CD14-positive monocyte (primary cell): ENCODE measurements at regions not wholly inside any gene's neighbourhood (a gene's known extent, or its start where the extent isn't known, plus 50 kb on each side); places are given as distances from the start of the nearest gene placed in this dataset.

Experiments used
- DNase-seq, 3 donors: peaks; one replicate each; pipeline ENCODE4 v3.0.0-alpha.2; 2011 to 2022
- H2AFZ ChIP-seq: 2 replicates; pipeline ENCODE4 v1.6.0; 2012; ENCODE audit warnings: mild to moderate bottlenecking, low read depth, low read length, inconsistent platforms; ENCODE audit not compliant: insufficient read depth, poor library complexity, severe bottlenecking
- H3K27ac ChIP-seq, 2 donors: 1 replicate in 1 of 2; 2 replicates in 1 of 2; pipeline ENCODE4 v1.5.1; 2012 to 2013; ENCODE audit warnings: low read length in 2 of 2, control low read depth in 1 of 2, inconsistent platforms in 1 of 2, low read depth in 1 of 2, mild to moderate bottlenecking in 1 of 2
- H3K27me3 ChIP-seq, 2 donors: one replicate each; pipeline versions ENCODE4 v1.6.0 to v1.6.1; 2011 to 2013; ENCODE audit warnings: low read length in 2 of 2; ENCODE audit not compliant: control insufficient read depth in 2 of 2, insufficient read depth in 2 of 2
- H3K36me3 ChIP-seq, 2 donors: replicated peaks in 1 of 2; 1 replicate in 1 of 2; 2 replicates in 1 of 2; pipeline versions ENCODE4 v1.5.1 to v1.6.1; 2012 to 2013; ENCODE audit warnings: low read length in 2 of 2, control low read depth in 1 of 2, inconsistent platforms in 1 of 2, mild to moderate bottlenecking in 1 of 2; ENCODE audit not compliant: insufficient read depth in 2 of 2, control insufficient read depth in 1 of 2
- H3K4me1 ChIP-seq, 2 donors: 1 replicate in 1 of 2; 2 replicates in 1 of 2; pipeline versions ENCODE4 v1.5.1 to v1.6.1; 2012 to 2013; ENCODE audit warnings: low read length in 2 of 2, control low read depth in 1 of 2, inconsistent platforms in 1 of 2, mild to moderate bottlenecking in 1 of 2, moderate library complexity in 1 of 2; ENCODE audit not compliant: insufficient read depth in 2 of 2, control insufficient read depth in 1 of 2
- H3K4me2 ChIP-seq: replicated peaks from 2 replicates; pipeline ENCODE3; 2012; ENCODE audit warnings: low read length, moderate library complexity, mild to moderate bottlenecking; ENCODE audit not compliant: poor library complexity, severe bottlenecking; ENCODE audit errors: extremely low read depth
- H3K4me3 ChIP-seq, 3 experiments: fragments of 200-600 bp in 1 of 3; sonication (generic) in 1 of 3; replicated peaks in 1 of 3; 1 replicate in 2 of 3; 2 replicates in 1 of 3; pipeline ENCODE4 v1.5.1; 2011 to 2013; ENCODE audit warnings: low read length in 3 of 3, mild to moderate bottlenecking in 3 of 3, control low read depth in 2 of 3, low read depth in 2 of 3, inconsistent platforms in 1 of 3, moderate library complexity in 1 of 3
- H3K79me2 ChIP-seq: 2 replicates; pipeline ENCODE4 v1.6.0; 2012; ENCODE audit warnings: mild to moderate bottlenecking, control low read depth, inconsistent platforms, low read length, moderate library complexity; ENCODE audit not compliant: insufficient read depth
- H3K9ac ChIP-seq: 2 replicates; pipeline ENCODE4 v1.6.0; 2017; ENCODE audit warnings: low read length, mild to moderate bottlenecking; ENCODE audit not compliant: insufficient read depth, poor library complexity, severe bottlenecking
- H3K9me3 ChIP-seq, 2 donors: replicated peaks in 1 of 2; 1 replicate in 1 of 2; 2 replicates in 1 of 2; pipeline versions ENCODE4 v1.5.1 to v1.6.1; 2012 to 2013; ENCODE audit warnings: low read length in 2 of 2, control low read depth in 1 of 2; ENCODE audit not compliant: control insufficient read depth in 1 of 2, insufficient read depth in 1 of 2
- H4K20me1 ChIP-seq: 2 replicates; pipeline ENCODE4 v1.6.0; 2012; ENCODE audit warnings: mild to moderate bottlenecking, low read length, control low read depth, moderate library complexity; ENCODE audit not compliant: insufficient read depth
- H3K27ac Mint-ChIP-seq, 7 donors: one replicate each; pipeline ENCODE4 v1.8.0; 2020; ENCODE audit warnings: mild to moderate bottlenecking in 7 of 7, mixed read lengths in 7 of 7, moderate library complexity in 6 of 7, inconsistent platforms in 2 of 7
- H3K27me3 Mint-ChIP-seq, 3 donors: one replicate each; pipeline ENCODE4 v1.8.0; 2021 to 2022; ENCODE audit warnings: low read depth in 3 of 3, mild to moderate bottlenecking in 3 of 3, mixed read lengths in 3 of 3, moderate library complexity in 3 of 3, inconsistent platforms in 1 of 3
- H3K36me3 Mint-ChIP-seq, 2 donors: one replicate each; pipeline ENCODE4 v1.8.0; 2020; ENCODE audit warnings: mixed read lengths in 2 of 2, inconsistent platforms in 1 of 2, mild to moderate bottlenecking in 1 of 2
- H3K4me1 Mint-ChIP-seq: one replicate; pipeline ENCODE4 v1.8.0; 2020; ENCODE audit warnings: mild to moderate bottlenecking, mixed read lengths
- H3K4me3 Mint-ChIP-seq, 2 donors: one replicate each; pipeline ENCODE4 v1.8.0; 2020; ENCODE audit warnings: mild to moderate bottlenecking in 2 of 2, mixed read lengths in 2 of 2, moderate library complexity in 1 of 2
- H3K9me3 Mint-ChIP-seq, 7 donors: one replicate each; pipeline ENCODE4 v1.8.0; 2020 to 2022; ENCODE audit warnings: mixed read lengths in 7 of 7, mild to moderate bottlenecking in 6 of 7, moderate library complexity in 6 of 7, inconsistent platforms in 2 of 7
- WGBS: methylation state at CpG from one replicate; pipeline ENCODE4 v1.1.5; 2013; ENCODE audit warnings: missing lambda C conversion rate; ENCODE audit not compliant: insufficient coverage; 5-methylcytosine and 5-hydroxymethylcytosine counted together
- intact Hi-C, 2 donors: fragments of 100-400 bp; cut with micrococcal nuclease; formaldehyde crosslinking; loops; one replicate each; pipeline versions ENCODE4 v1.15.0 to v1.15.1; 2023
- TF ChIP-seq, protein P1 (sequence below): fragments of 200-600 bp; IDR thresholded peaks from one replicate; pipeline ENCODE4 v1.8.0; 2022; ENCODE audit warnings: antibody characterized with exemption, mild to moderate bottlenecking

DNA sequence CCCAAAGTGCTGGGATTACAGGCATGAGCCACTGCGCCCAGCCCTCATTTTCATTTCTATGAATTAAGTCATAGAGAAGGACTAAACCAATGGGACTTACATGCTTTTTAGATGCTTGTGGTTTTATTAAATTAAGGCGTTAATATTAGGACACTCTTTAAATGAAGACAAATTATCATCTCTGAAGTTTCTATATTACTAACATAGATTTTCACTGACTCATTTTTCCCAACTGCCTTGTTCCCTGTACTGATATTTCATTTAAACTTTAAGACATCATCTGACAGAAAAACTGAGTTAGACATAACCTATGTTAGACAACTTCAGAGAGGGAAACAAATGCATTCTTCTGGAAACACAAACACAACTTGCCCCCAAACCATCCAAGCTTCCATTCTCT lies 99.8 kb downstream of the BTG1 start:
- no peaks in the 10 kb centered on the region for H3K9me3 ChIP-seq
- H3K4me3 ChIP-seq = no peak overlapping the region
- no peaks in the 10 kb centered on the region for H4K20me1 ChIP-seq

DNA sequence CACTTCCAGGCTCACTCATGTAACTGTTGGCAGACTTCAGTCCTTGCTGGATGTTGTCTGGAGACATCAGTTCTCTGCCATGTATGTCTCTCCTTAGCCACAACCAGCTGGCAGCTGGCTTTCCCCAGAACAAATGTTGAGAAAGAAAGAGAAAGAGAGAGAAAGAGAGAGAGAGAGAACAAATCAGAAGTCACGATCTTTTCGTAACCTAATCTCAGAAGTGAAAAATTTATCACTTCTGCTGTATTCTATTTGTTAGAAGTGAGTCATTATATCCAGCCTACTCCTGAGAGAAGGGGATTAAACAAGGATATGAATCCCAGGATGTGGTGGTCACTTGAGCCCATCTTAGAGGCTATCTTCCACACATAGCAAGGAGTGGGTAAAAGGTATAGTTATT lies 101.2 kb downstream of the BTG1 start:
- no peak overlapping the region for H3K4me3 Mint-ChIP-seq
- H3K27ac Mint-ChIP-seq = no peak overlapping the region
- peaks cover 0 to 4% (median 2%) of the 10 kb centered on the region in 3 donors for H3K27me3 Mint-ChIP-seq
- TF ChIP-seq, protein P1, sequence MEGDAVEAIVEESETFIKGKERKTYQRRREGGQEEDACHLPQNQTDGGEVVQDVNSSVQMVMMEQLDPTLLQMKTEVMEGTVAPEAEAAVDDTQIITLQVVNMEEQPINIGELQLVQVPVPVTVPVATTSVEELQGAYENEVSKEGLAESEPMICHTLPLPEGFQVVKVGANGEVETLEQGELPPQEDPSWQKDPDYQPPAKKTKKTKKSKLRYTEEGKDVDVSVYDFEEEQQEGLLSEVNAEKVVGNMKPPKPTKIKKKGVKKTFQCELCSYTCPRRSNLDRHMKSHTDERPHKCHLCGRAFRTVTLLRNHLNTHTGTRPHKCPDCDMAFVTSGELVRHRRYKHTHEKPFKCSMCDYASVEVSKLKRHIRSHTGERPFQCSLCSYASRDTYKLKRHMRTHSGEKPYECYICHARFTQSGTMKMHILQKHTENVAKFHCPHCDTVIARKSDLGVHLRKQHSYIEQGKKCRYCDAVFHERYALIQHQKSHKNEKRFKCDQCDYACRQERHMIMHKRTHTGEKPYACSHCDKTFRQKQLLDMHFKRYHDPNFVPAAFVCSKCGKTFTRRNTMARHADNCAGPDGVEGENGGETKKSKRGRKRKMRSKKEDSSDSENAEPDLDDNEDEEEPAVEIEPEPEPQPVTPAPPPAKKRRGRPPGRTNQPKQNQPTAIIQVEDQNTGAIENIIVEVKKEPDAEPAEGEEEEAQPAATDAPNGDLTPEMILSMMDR = no peak
- no peak overlapping the region for H2AFZ ChIP-seq
- H3K4me1 ChIP-seq = peaks cover 2 to 3% of the 10 kb centered on the region in 2 donors
- no peaks in the 10 kb centered on the region for H3K36me3 Mint-ChIP-seq
- no peaks in the 10 kb centered on the region for H3K9me3 ChIP-seq
- H3K36me3 ChIP-seq = no peaks in the 10 kb centered on the region
- H3K79me2 ChIP-seq = no peaks in the 10 kb centered on the region
- H3K9ac ChIP-seq = no peak overlapping the region
- H3K27me3 ChIP-seq = no peaks in the 10 kb centered on the region
- intact Hi-C loops = no loop called here
- no peak overlapping the region for H3K27ac ChIP-seq
- no peak overlapping the region for H3K4me2 ChIP-seq
- H3K4me1 Mint-ChIP-seq = peaks cover 3% of the 10 kb centered on the region
- no peak for DNase-seq
- H3K4me3 ChIP-seq = no peak overlapping the region
- no CpG with 5 or more reads among the region's 2 CpGs for WGBS
- no peaks in the 10 kb centered on the region for H4K20me1 ChIP-seq
- H3K9me3 Mint-ChIP-seq = peaks cover 0 to 4% (median 0%) of the 10 kb centered on the region in 7 donors

More for the DNA sequence above, 99.8 kb downstream of the BTG1 start:
- Mint-ChIP-seq H3K4me1 (peaks cover 6% of the 10 kb centered on the region), H3K4me3 (no peak overlapping the region), H3K9me3 (peaks cover 0 to 4% (median 0%) of the 10 kb centered on the region in 7 donors), H3K27ac (no peak overlapping the region), H3K36me3 (no peaks in the 10 kb centered on the region), H3K27me3 (peaks cover 0 to 3% (median 2%) of the 10 kb centered on the region in 3 donors)
- H3K27ac ChIP-seq = no peak overlapping the region
- no peak overlapping the region for H3K4me2 ChIP-seq
- H2AFZ ChIP-seq = no peak overlapping the region
- H3K9ac ChIP-seq = no peak overlapping the region
- peaks cover 6 to 7% of the 10 kb centered on the region in 2 donors for H3K4me1 ChIP-seq
- H3K27me3 ChIP-seq = no peaks in the 10 kb centered on the region
- no peak for DNase-seq
- no CpG with 5 or more reads among the region's 2 CpGs for WGBS
- H3K79me2 ChIP-seq = no peaks in the 10 kb centered on the region
- TF ChIP-seq, protein P1 = no peak
- no peaks in the 10 kb centered on the region for H3K36me3 ChIP-seq
- intact Hi-C loops = no loop called here
